ENCODE measurements at regions not wholly inside any gene's neighbourhood (a gene's known extent, or its start where the extent isn't known, plus 50 kb on each side); places are given as distances from the start of the nearest gene placed in this dataset.

DNA sequence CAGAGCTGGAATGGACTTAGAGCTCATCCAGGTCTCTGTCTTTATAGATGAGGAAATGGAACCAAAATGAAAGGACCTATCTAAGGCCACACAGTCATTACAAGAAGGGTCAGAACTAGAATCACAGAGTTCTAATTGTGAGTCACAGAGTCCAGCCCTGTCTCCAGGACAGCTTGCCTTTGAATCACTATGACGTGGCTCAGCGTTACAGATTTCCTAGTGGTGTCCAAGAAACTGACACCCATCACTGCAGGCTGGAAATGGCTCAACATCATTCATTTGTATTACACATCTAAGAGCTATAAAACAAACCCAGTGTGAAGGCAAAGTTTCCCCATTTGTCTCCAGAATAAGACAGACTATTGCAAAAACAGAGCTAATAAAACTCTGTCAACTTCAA, 164.3 kb upstream of the SIX2 start:
- TF ChIP-seq, protein P1, sequence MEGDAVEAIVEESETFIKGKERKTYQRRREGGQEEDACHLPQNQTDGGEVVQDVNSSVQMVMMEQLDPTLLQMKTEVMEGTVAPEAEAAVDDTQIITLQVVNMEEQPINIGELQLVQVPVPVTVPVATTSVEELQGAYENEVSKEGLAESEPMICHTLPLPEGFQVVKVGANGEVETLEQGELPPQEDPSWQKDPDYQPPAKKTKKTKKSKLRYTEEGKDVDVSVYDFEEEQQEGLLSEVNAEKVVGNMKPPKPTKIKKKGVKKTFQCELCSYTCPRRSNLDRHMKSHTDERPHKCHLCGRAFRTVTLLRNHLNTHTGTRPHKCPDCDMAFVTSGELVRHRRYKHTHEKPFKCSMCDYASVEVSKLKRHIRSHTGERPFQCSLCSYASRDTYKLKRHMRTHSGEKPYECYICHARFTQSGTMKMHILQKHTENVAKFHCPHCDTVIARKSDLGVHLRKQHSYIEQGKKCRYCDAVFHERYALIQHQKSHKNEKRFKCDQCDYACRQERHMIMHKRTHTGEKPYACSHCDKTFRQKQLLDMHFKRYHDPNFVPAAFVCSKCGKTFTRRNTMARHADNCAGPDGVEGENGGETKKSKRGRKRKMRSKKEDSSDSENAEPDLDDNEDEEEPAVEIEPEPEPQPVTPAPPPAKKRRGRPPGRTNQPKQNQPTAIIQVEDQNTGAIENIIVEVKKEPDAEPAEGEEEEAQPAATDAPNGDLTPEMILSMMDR (IDR thresholded peaks at IDR 0.05) = no peak
- no peak overlapping the region for H3K4me3 ChIP-seq
- no peak overlapping the region for H3K9ac ChIP-seq (ENCODE audit: low read depth in 2 of 2, low read length in 2 of 2)
- H3K36me3 ChIP-seq = no peaks in the 10 kb centered on the region
- intact Hi-C loops (cut with DNase I) = loop anchor here (10.0 kb wide), 1 partner anchor 199 kb away; no protein-coding TSS in a partner anchor
- DNase-seq = no peak
- peaks cover 8% of the 10 kb centered on the region for H3K4me1 ChIP-seq
- peaks cover 33% of the 10 kb centered on the region for H3K27me3 ChIP-seq
- no peak overlapping the region for H3K27ac ChIP-seq
- no peaks in the 10 kb centered on the region for H3K9me3 ChIP-seq

DNA sequence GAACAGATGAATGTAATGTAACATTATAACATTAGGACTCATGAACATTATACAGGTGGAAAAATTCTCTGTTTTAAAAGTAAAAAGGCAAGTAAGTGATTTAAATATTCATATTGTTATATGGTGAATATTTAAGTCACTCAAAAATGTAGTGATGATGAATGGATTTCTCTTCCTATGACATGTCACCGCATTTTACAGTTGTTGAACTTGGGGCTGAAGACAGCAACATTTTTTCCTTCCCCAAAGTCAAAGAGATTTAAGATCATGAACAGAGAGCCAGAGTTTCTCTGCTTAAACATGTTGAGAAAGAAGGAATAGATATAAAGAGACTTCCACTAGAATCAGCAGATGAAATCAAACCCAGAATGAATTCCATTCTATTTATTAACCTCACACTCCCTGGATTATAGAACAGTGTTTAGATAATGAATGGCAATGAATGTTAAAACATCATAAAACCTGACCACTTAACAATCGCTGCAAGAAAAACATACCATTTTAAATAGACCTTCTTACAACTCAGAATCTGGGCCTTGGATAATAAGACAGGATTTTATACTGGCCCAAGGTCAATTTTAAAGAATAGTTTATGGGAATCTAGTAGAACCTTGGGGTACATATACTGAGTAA, 163.6 kb upstream of the SIX2 start:
- H3K4me3 ChIP-seq = no peak overlapping the region
- H3K36me3 ChIP-seq = no peaks in the 10 kb centered on the region
- intact Hi-C loops (cut with DNase I) = loop anchor here (10.0 kb wide), 1 partner anchor 198 kb away; no protein-coding TSS in a partner anchor
- H3K4me1 ChIP-seq = peaks cover 8% of the 10 kb centered on the region
- H3K9ac ChIP-seq (ENCODE audit: low read depth in 2 of 2, low read length in 2 of 2) = no peak overlapping the region
- TF ChIP-seq, protein P1 (IDR thresholded peaks at IDR 0.05) = no peak
- no peak for DNase-seq
- H3K9me3 ChIP-seq = no peaks in the 10 kb centered on the region
- no peak overlapping the region for H3K27ac ChIP-seq
- H3K27me3 ChIP-seq = peaks cover 40% of the 10 kb centered on the region

DNA sequence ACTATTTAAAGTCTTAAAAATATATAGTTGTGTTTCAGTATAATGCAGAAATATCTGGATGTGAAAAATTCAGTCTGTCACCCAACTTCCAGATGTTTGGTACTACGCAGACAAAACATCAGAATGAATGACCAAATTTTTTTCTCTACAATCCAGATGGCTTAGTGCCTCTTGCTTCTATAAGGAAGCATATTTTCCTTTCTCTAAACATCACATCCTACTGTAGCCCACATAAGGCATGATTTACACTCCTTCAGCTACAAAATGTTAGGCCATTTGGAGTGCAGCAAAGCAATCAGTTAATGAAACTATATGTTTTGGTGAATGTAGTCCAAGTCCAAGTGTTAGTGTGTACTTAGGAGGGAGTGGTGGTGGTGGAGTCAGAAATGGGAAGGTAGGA, 162.9 kb upstream of the SIX2 start:
- TF ChIP-seq, protein P1 (IDR thresholded peaks at IDR 0.05) = no peak
- Histone ChIP-seq H3K36me3 (no peaks in the 10 kb centered on the region), H3K4me1 (peaks cover 8% of the 10 kb centered on the region), H3K9ac (ENCODE audit: low read depth in 2 of 2, low read length in 2 of 2) (no peak overlapping the region), H3K27ac (no peak overlapping the region), H3K4me3 (no peak overlapping the region), H3K27me3 (peaks cover 44% of the 10 kb centered on the region), H3K9me3 (no peaks in the 10 kb centered on the region)
- intact Hi-C loops (cut with DNase I) = loop anchor here (10.0 kb wide), 1 partner anchor 197 kb away; no protein-coding TSS in a partner anchor
- no peak for DNase-seq

DNA sequence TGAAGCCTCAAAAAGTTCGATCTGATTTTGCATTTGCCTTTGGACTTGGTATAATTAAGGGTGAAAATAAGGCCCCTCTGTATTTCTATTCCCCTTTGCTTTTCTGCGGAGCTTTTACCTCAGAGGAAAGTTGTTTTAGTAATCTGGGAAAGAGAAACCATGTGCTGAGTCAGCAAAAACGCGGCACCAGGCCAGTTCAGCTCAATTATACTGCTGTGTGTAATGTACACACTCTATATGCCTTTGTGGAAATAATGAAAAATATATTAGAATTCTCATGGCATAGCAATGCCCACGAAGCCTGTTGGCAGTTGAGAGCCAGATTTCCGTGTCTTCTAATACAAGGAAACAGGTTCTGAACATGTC, 161.9 kb upstream of the SIX2 start:
- TF ChIP-seq, protein P1 (IDR thresholded peaks at IDR 0.05) = no peak
- Histone ChIP-seq H3K9me3 (no peaks in the 10 kb centered on the region), H3K4me1 (peaks cover 8% of the 10 kb centered on the region), H3K36me3 (no peaks in the 10 kb centered on the region), H3K9ac (ENCODE audit: low read depth in 2 of 2, low read length in 2 of 2) (no peak overlapping the region), H3K27me3 (peaks cover 50% of the 10 kb centered on the region), H3K27ac (no peak overlapping the region), H3K4me3 (no peak overlapping the region)
- DNase-seq = no peak
- intact Hi-C loops (cut with DNase I) = loop anchor here (10.0 kb wide), 1 partner anchor 196 kb away; no protein-coding TSS in a partner anchor

DNA sequence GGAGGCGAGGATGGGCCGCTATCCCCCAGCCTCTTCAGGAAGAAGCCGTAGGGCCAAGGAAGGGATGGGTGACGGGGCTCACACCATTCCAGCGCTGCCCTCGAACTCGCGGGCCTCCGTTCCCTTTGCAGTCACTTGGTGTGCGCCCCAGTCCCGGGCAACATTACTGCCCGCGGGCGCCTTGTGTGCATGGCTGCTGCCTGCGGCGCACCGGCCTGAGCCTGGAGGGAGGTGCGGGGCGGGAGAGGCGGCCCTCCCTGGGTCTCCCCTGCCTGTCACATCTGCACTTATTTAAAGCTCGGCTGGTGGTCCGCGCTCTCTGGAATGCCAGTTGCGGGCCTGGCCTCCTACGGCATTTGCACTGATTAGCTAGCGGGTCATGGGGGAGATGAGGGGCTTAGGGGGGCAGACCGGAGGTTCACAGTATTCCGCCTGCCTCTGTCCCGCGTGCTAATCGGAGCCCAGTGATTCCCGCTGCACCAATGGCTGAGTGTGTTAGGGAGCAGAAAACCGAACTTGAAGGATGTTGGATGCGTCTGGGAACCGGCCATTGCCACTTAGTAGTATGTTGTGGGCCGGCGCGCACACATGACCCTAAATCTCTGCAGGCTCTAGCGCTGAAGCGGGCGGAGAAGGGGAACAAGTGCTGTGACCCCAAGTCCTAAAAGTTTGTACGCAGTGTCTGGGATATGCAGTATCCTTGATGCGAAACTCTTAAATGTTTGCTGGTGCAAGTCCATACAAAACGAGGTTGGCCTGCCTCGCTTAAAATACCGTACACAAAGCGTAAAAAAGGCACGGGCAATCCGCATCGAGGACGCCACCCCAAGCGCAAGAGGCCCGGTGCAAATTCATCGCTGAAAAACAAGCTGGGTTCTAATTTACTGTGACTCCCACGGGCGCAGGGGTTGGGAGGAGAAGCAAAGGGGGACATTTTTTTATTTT, 161.2 kb upstream of the SIX2 start:
- TF ChIP-seq, protein P1 (IDR thresholded peaks at IDR 0.05) = no peak
- H3K27me3 ChIP-seq = peaks cover 50% of the 10 kb centered on the region
- H3K4me3 ChIP-seq = no peak overlapping the region
- peaks cover 8% of the 10 kb centered on the region for H3K4me1 ChIP-seq
- no peaks in the 10 kb centered on the region for H3K36me3 ChIP-seq
- intact Hi-C loops (cut with DNase I) = loop anchor here (10.0 kb wide), 1 partner anchor 196 kb away; no protein-coding TSS in a partner anchor
- no peak overlapping the region for H3K9ac ChIP-seq (ENCODE audit: low read depth in 2 of 2, low read length in 2 of 2)
- DNase-seq = no peak
- no peaks in the 10 kb centered on the region for H3K9me3 ChIP-seq
- no peak overlapping the region for H3K27ac ChIP-seq

Data from colonic mucosa (tissue), 4 donors.